ENCODE measurements at regions not wholly inside any gene's neighbourhood (a gene's known extent, or its start where the extent isn't known, plus 50 kb on each side); places are given as distances from the start of the nearest gene placed in this dataset.

- Mint-ChIP-seq H3K27me3 (no peaks in the 10 kb centered on the region), H3K9me3 (no peaks in the 10 kb centered on the region), H3K36me3 (no peaks in the 10 kb centered on the region), H3K27ac (peak overlapping the region; percentile 93 to 94 (median 94)), H3K4me1 (peaks cover 12 to 92% (median 57%) of the 10 kb centered on the region in 4 donors), H3K4me3 (peak overlapping the region; percentile 72 to 84 (median 79))
- ATAC-seq (ENCODE audit: low read depth in 2 of 2) = peak; percentile 95 to 98
- Histone ChIP-seq H3K36me3 (ENCODE audit: control insufficient read depth, insufficient read depth, low read length) (no peaks in the 10 kb centered on the region), H3K4me1 (ENCODE audit: control insufficient read depth, insufficient read depth, low read length, poor library complexity, severe bottlenecking) (peaks cover 48% of the 10 kb centered on the region), H3K27ac (ENCODE audit: insufficient read depth, low read length, poor library complexity, severe bottlenecking) (peak overlapping the region; percentile 66), H3K4me3 (ENCODE audit: low read depth, low read length) (peak overlapping the region; percentile 45), H3K27me3 (ENCODE audit: control insufficient read depth, insufficient read depth, low read length) (no peaks in the 10 kb centered on the region), H3K9me3 (ENCODE audit: control insufficient read depth in 2 of 2, low read length in 2 of 2) (no peaks in the 10 kb centered on the region)
- peak in 2 of 3 donors; percentile 61 to 82 for DNase-seq
Measured at GRCh38 chr17:17403899-17404576, 72.8 kb upstream of the MED9 start.

GRCh38 chr17:17405673-17406072 is 71.1 kb upstream of the MED9 start:
- DNase-seq (no peak), ATAC-seq (ENCODE audit: low read depth in 2 of 2) (no peak)
- Mint-ChIP-seq H3K4me3 (peak overlapping the region in 2 of 4 donors; percentile 15 to 59), H3K4me1 (peaks cover 12 to 89% (median 52%) of the 10 kb centered on the region in 4 donors), H3K9me3 (no peaks in the 10 kb centered on the region), H3K27me3 (no peaks in the 10 kb centered on the region), H3K36me3 (no peaks in the 10 kb centered on the region), H3K27ac (peak overlapping the region in 2 of 3 donors; percentile 60 to 93)
- Histone ChIP-seq H3K27ac (ENCODE audit: insufficient read depth, low read length, poor library complexity, severe bottlenecking) (no peak overlapping the region), H3K4me3 (ENCODE audit: low read depth, low read length) (no peak overlapping the region), H3K4me1 (ENCODE audit: control insufficient read depth, insufficient read depth, low read length, poor library complexity, severe bottlenecking) (peaks cover 48% of the 10 kb centered on the region), H3K27me3 (ENCODE audit: control insufficient read depth, insufficient read depth, low read length) (no peaks in the 10 kb centered on the region), H3K36me3 (ENCODE audit: control insufficient read depth, insufficient read depth, low read length) (no peaks in the 10 kb centered on the region), H3K9me3 (ENCODE audit: control insufficient read depth in 2 of 2, low read length in 2 of 2) (no peaks in the 10 kb centered on the region)

GRCh38 chr17:17406225-17406624 is 70.6 kb upstream of the MED9 start:
- Histone ChIP-seq H3K4me1 (ENCODE audit: control insufficient read depth, insufficient read depth, low read length, poor library complexity, severe bottlenecking) (peaks cover 48% of the 10 kb centered on the region), H3K27ac (ENCODE audit: insufficient read depth, low read length, poor library complexity, severe bottlenecking) (no peak overlapping the region), H3K4me3 (ENCODE audit: low read depth, low read length) (no peak overlapping the region), H3K27me3 (ENCODE audit: control insufficient read depth, insufficient read depth, low read length) (no peaks in the 10 kb centered on the region), H3K36me3 (ENCODE audit: control insufficient read depth, insufficient read depth, low read length) (no peaks in the 10 kb centered on the region), H3K9me3 (ENCODE audit: control insufficient read depth in 2 of 2, low read length in 2 of 2) (no peaks in the 10 kb centered on the region)
- no peaks in the 10 kb centered on the region for H3K36me3 Mint-ChIP-seq
- ATAC-seq (ENCODE audit: low read depth in 2 of 2) (no peak), DNase-seq (no peak)
- H3K4me3 Mint-ChIP-seq = peak overlapping the region in 1 of 4 donors; percentile 59
- no peaks in the 10 kb centered on the region for H3K9me3 Mint-ChIP-seq
- no peaks in the 10 kb centered on the region for H3K27me3 Mint-ChIP-seq
- H3K4me1 Mint-ChIP-seq = peaks cover 12 to 84% (median 48%) of the 10 kb centered on the region in 4 donors
- peak overlapping the region in 1 of 3 donors; percentile 39 for H3K27ac Mint-ChIP-seq

GRCh38 chr17:17408236-17408794 is 68.5 kb upstream of the MED9 start:
- peaks cover 35% of the 10 kb centered on the region for H3K4me1 ChIP-seq (ENCODE audit: control insufficient read depth, insufficient read depth, low read length, poor library complexity, severe bottlenecking)
- H3K27ac ChIP-seq (ENCODE audit: insufficient read depth, low read length, poor library complexity, severe bottlenecking) = no peak overlapping the region
- DNase-seq (no peak), ATAC-seq (ENCODE audit: low read depth in 2 of 2) (no peak)
- H3K9me3 ChIP-seq (ENCODE audit: control insufficient read depth in 2 of 2, low read length in 2 of 2) = no peaks in the 10 kb centered on the region
- H3K36me3 ChIP-seq (ENCODE audit: control insufficient read depth, insufficient read depth, low read length) = no peaks in the 10 kb centered on the region
- peaks cover 12 to 63% (median 38%) of the 10 kb centered on the region in 4 donors for H3K4me1 Mint-ChIP-seq
- no peak overlapping the region for H3K4me3 ChIP-seq (ENCODE audit: low read depth, low read length)
- H3K27ac Mint-ChIP-seq = peak overlapping the region in 1 of 3 donors; percentile 45
- no peaks in the 10 kb centered on the region for H3K36me3 Mint-ChIP-seq
- H3K27me3 ChIP-seq (ENCODE audit: control insufficient read depth, insufficient read depth, low read length) = no peaks in the 10 kb centered on the region
- no peaks in the 10 kb centered on the region for H3K27me3 Mint-ChIP-seq
- no peak overlapping the region for H3K4me3 Mint-ChIP-seq
- H3K9me3 Mint-ChIP-seq = no peaks in the 10 kb centered on the region

GRCh38 chr17:17410357-17410756 is 66.4 kb upstream of the MED9 start:
- no peaks in the 10 kb centered on the region for H3K36me3 ChIP-seq (ENCODE audit: control insufficient read depth, insufficient read depth, low read length)
- Mint-ChIP-seq H3K36me3 (peaks cover 4% of the 10 kb centered on the region), H3K27me3 (peaks cover 5% of the 10 kb centered on the region), H3K27ac (no peak overlapping the region), H3K9me3 (no peaks in the 10 kb centered on the region), H3K4me1 (peaks cover 4 to 49% (median 22%) of the 10 kb centered on the region in 4 donors), H3K4me3 (no peak overlapping the region)
- no peak for DNase-seq
- H3K27me3 ChIP-seq (ENCODE audit: control insufficient read depth, insufficient read depth, low read length) = no peaks in the 10 kb centered on the region
- H3K27ac ChIP-seq (ENCODE audit: insufficient read depth, low read length, poor library complexity, severe bottlenecking) = no peak overlapping the region
- no peak for ATAC-seq (ENCODE audit: low read depth in 2 of 2)
- peaks cover 15% of the 10 kb centered on the region for H3K4me1 ChIP-seq (ENCODE audit: control insufficient read depth, insufficient read depth, low read length, poor library complexity, severe bottlenecking)
- H3K4me3 ChIP-seq (ENCODE audit: low read depth, low read length) = no peak overlapping the region
- H3K9me3 ChIP-seq (ENCODE audit: control insufficient read depth in 2 of 2, low read length in 2 of 2) = no peaks in the 10 kb centered on the region

GRCh38 chr17:17411692-17412091 is 65.1 kb upstream of the MED9 start:
- no peak overlapping the region for H3K27ac ChIP-seq (ENCODE audit: insufficient read depth, low read length, poor library complexity, severe bottlenecking)
- peaks cover 4% of the 10 kb centered on the region for H3K36me3 Mint-ChIP-seq
- no peak overlapping the region for H3K4me3 ChIP-seq (ENCODE audit: low read depth, low read length)
- DNase-seq (no peak), ATAC-seq (ENCODE audit: low read depth in 2 of 2) (no peak)
- peaks cover 7 to 48% (median 21%) of the 10 kb centered on the region in 4 donors for H3K4me1 Mint-ChIP-seq
- H3K27me3 ChIP-seq (ENCODE audit: control insufficient read depth, insufficient read depth, low read length) = no peaks in the 10 kb centered on the region
- no peaks in the 10 kb centered on the region for H3K9me3 ChIP-seq (ENCODE audit: control insufficient read depth in 2 of 2, low read length in 2 of 2)
- peaks cover 14% of the 10 kb centered on the region for H3K4me1 ChIP-seq (ENCODE audit: control insufficient read depth, insufficient read depth, low read length, poor library complexity, severe bottlenecking)
- peaks cover 5% of the 10 kb centered on the region for H3K27me3 Mint-ChIP-seq
- H3K36me3 ChIP-seq (ENCODE audit: control insufficient read depth, insufficient read depth, low read length) = no peaks in the 10 kb centered on the region
- H3K9me3 Mint-ChIP-seq = no peaks in the 10 kb centered on the region
- H3K27ac Mint-ChIP-seq = no peak overlapping the region
- no peak overlapping the region for H3K4me3 Mint-ChIP-seq

GRCh38 chr17:17412326-17412725 is 64.5 kb upstream of the MED9 start:
- H3K27ac Mint-ChIP-seq = peak overlapping the region in 1 of 3 donors; percentile 8

More at GRCh38 chr17:17412326-17412725, 64.5 kb upstream of the MED9 start:
- Mint-ChIP-seq H3K9me3 (no peaks in the 10 kb centered on the region), H3K4me3 (no peak overlapping the region), H3K4me1 (peaks cover 10 to 47% (median 21%) of the 10 kb centered on the region in 4 donors), H3K36me3 (peaks cover 4% of the 10 kb centered on the region), H3K27me3 (peaks cover 5% of the 10 kb centered on the region)
- Histone ChIP-seq H3K4me1 (ENCODE audit: control insufficient read depth, insufficient read depth, low read length, poor library complexity, severe bottlenecking) (peaks cover 11% of the 10 kb centered on the region), H3K9me3 (ENCODE audit: control insufficient read depth in 2 of 2, low read length in 2 of 2) (no peaks in the 10 kb centered on the region), H3K4me3 (ENCODE audit: low read depth, low read length) (no peak overlapping the region), H3K36me3 (ENCODE audit: control insufficient read depth, insufficient read depth, low read length) (no peaks in the 10 kb centered on the region), H3K27ac (ENCODE audit: insufficient read depth, low read length, poor library complexity, severe bottlenecking) (no peak overlapping the region), H3K27me3 (ENCODE audit: control insufficient read depth, insufficient read depth, low read length) (no peaks in the 10 kb centered on the region)
- ATAC-seq (ENCODE audit: low read depth in 2 of 2) (no peak), DNase-seq (no peak)

Measured in CD4-positive, CD25-positive, alpha-beta regulatory T cell (primary cell).